DMS 273 treated with DMSO at 0.1 percent for 48 hours (cell line): ENCODE measurements at regions not wholly inside any gene's neighbourhood (a gene's known extent, or its start where the extent isn't known, plus 50 kb on each side); places are given as distances from the start of the nearest gene placed in this dataset.
A peak's percentile ranks its signal among the peaks of the same experiment; 100 is the strongest.
"Not testable (repeated sequence)": the region's sequence is repeated elsewhere in the genome, so short reads cannot be mapped to it uniquely, and the experiment has no call there.

Experiments used
- DNase-seq: peaks from one replicate; lab custom pipeline; 2025; lab: John Stamatoyannopoulos, UW

DNA sequence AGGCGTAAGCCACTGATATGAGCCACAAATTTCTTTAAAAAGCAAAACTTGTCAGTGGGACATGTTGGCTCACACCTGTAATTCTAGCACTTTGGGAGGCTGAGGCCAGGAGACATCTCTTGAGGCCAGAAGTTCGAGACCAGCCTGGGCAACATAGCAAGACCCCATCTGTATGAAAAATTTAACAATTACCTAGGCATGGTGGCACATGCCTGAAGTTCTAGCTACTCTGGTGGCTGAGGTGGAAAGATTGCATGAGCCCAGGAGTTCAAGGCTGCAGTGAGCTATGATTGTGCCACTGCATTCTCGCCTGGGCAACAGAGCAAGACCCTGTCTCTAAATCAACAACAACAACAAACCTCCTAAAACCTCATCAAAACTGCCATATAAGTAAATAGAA lies 147.6 kb upstream of the BARHL2 start:
- no peak for DNase-seq

DNA sequence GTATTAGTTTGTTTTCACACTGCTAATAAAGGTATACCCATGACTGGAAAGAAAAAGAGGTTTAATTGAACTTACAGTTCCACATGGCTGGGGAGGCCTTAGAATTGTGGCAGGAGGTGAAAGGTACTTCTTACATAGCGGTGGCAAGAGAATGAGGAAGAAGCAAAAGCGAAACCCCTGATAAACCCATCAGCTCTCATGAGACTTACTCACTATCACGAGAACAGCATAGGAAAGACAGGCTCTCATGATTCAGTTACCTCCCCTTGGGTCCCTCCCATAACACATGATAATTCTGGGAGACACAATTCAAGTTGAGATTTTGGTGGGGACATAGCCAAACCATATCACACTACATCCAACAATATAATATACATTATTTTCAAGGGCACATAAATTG lies 145.7 kb upstream of the BARHL2 start:
- no peak for DNase-seq

DNA sequence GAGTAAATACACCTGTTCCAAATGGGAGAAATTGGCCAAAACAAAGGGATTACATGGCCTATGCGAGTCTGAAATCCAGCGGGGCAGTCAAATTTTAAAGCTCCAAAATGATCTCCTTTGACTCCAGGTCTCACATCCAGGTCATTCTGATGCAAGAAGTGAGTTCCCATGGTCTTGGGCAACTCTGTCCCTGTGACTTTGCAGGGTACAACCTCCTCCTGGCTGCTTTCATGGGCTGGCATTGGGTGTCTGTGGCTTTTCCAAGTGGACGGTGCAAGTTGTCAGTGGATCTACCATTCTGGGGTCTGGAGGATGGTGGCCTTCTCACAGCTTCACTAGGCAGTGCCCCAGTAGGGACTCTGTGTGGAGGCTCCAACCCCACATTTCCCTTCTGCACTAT lies 144.3 kb upstream of the BARHL2 start:
- not testable (repeated sequence) for DNase-seq

DNA sequence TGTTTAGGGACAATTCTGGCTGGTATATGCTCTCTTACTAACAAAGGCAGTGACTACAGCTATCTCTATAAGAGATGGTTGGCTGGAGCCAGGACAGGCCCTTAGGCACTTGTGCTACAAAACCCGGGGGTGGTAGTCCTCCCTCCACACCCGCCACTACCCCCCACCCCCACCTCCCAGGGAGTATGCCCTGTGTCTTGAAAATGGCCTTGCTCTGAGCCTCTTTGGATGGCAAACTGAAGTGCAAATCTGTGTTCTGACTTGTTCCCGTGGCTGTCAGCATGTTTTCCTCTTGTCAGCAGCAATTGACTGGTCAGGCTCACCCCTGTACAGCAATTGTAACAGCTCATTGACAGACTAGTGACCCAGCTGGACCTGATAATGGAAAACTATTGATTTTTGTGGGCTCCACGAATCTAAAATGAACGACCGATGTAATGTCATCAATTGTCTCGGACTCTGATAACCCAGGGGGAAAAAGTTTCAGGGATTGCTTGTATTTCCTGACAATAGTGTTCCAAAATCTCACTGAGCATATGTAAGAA lies 139.4 kb upstream of the BARHL2 start:
- no peak for DNase-seq

DNA sequence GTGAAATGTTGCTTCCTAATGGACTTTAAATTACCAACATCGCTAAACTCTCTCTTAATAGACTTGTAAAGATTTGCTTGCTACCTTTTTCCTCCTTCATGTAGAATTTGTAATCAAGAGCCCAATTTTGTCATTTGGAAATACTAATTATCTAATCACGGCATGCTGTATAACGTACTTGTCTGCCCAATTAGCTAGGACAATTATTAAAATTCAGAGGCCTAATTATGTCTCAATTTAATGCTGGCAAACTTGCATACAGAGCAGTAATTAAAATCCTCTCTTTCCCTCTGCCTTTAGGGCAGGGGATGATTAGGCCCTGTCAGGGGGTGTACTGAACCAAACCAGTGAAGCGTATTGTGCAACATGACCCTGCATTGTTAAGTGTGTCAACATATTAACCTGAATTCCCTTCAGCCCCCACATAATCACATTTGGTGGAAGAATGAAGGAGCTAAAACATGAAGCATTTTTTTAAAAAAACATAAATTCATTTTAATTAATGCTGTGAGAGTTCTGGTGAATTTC lies 137.4 kb upstream of the BARHL2 start:
- no peak for DNase-seq

DNA sequence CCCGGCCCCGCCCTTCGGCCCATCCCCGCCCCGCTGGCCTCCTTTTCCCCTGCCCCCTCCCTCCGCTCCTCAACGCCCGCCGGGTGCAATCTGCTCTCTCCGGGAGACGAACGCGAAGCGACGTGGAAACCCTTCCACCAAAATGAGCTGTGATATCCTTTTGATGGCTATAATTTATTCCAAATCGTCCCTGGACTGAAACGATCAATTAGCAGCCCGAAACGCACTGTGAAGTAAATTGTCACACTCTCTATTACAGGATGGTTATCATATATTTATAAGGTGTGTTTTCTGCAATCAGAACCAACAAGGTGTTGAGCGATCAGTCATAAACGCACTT lies 134.6 kb upstream of the BARHL2 start:
- DNase-seq = no peak

DNA sequence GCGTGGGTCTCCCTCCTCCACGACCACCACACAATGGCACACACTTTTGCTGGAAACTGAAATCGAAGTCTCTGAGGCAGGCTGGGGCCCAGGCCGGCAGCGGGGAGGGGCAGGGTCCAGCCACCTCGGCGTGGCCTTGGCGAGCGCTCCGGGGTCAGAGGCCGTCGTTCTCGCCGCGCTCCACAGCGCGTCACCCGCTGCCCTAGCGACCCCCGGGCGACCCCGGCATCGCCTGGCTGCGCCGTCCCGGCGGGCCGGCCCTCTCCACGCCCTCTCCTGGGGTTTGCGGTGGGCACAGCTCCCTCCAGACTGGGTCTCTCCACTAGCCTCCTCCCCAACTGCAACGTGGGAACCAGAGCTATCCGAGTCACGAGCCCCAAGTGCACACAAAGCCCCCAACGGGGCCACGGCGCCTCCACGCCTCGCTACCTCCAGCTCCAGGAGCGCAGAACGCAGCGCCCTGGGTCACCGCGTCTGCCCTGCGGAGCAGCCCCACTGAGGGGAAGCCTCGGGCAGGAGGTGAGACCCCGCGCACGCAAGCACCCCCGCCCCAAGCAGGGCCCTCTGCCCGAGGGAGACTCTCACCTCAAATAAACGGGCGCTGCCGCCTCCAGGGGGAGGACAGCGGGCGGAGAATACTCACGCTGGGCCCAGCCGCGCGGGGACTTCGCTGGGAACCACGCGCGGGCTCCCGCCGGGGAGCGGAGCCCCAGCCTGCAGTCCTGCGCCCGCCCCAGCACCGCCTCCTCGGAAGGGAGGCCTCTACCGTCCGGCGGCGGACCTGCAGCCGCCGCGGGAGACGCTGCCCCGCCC lies 134.0 kb upstream of the BARHL2 start:
- peak; percentile 50 for DNase-seq

DNA sequence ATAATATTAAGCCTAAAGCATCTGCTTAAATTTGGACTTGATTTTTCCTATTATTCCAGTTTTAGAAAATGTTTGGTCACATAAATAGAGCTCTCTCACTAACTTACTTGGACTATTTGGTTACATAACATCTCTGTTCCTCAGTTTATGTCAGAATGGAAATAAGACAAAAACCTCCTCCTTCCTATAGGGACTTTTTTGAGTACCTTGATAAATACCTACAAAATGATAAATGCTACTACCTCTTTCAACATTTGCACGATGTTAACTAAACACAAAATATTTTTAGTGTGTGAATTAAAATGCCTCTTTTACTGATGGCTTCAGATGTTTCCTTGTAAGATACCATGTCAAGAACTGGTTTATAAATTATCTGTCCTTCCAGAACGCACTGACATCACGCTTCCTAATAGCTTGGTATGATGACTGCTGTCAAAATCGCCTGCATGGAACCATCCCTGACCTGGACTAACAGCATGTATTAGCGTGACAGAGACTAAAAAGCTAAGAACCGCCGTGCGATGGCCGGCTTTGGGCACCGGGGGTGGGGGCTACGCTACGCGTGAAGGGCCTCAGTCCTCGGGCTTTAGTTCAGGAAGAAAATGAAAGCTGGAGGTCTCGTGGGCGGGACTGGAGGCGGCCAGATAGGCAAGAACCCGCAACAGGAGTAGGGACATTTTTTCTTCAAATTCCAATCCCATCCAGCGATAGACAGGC lies 133.2 kb upstream of the BARHL2 start:
- no peak for DNase-seq

DNA sequence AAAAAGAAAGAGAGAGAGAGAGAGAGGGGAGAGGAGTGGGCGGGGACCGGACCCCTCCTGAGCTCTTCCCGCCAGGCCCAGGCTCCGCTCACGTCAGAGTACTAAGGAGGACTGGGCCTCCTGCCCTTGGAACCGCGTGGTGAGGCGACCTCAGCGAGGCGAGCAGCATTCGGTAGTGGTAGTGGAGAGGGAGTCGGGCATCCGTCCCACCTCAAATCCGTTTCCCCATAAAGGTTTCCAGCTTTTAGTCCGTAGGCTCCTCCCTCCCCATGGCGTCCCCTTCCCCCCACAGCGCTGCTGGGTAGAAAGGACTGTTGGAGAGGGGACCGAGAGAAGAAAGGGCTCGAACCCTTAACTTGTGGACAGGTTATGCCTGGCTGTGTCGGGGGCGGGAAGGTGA lies 124.4 kb upstream of the BARHL2 start:
- no peak for DNase-seq

DNA sequence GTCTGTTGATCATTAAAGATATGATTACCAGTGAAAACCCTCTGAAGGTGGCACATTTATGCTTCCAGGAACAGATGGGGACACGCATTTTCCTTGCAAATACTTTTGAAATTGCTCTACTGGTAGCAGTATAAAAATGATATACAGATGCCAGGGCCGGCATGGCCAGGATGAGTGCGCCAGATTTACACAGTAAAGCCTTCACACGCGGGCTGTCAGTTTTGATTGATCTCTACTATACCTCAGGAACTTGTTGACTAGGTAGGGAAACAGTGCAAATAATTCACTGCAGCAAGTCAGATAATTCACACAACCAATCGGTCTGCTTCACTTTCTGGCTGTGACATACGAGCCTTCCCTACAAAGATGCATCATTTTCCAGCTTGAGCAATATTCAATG lies 123.2 kb upstream of the BARHL2 start:
- no peak for DNase-seq

DNA sequence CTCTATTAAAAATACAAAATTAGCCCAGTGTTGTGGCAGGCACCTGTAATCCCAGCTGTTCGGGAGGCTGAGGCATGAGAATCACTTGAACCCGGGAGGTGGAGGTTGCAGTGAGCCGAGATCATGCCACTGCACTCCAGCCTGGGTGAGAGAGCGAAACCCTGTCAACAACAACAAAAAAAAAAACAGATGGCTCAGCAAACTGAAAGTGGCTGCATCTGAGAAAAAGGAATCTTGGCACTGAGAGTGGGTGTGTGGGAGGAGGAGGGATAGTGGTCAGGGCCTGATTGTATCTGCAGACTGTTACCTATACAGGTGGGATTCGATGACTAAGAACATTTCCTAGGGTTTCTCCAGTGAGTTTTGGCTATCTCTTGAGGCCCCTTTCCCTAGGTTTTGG lies 122.2 kb upstream of the BARHL2 start:
- no peak for DNase-seq

DNA sequence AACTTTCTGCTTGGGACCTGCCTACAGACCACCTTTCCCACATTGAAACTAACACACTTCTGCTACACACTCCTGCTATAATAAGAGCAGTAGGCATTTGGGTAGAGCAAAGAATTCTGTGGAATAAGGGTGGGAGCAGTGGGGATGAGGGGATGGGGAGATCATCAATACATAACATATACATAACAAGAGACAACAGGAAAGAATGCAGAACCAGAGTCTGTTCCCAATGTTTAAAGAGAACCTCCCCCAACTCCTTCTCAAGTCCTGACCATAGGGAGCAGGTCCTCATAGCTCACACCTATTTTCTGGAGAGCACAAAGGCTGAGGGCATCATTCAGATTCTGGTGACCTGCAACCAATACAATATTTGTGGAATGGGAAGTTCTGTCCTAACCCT lies 121.6 kb upstream of the BARHL2 start:
- DNase-seq = no peak

DNA sequence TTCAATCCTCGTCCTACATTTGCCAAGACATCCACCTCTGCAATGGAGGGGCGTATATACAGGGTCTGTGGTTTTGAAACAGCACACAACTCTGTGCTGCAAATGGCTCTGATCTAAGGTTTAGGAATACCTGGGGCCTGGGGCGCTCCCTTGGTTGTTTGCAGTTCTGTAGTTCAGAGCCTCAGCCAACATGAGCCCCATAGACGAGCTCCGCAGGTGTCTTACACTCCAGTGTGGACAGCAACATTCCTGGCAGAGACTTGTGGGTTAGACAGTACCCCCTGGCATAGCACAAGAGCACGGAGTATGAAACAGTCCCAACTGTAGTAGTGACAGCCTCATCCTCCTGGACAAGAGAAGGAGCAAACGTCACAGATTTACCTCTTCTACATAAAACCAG lies 120.3 kb upstream of the BARHL2 start:
- no peak for DNase-seq

DNA sequence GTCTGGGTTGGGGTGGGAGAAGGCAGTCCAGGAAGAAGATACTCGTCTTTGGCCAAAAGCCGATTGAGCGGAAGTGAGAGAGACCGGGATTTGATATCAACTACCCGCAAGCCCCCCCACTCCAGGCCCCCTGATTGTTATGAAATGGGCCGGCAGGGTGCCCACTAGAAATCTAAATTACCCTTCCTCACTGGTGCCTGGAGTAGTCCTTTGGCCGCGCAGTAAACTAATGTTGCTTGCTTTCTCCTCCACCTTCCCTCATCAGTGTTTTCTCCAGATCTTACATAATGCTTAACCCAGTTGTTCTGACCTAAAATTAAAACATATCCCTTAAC lies 119.2 kb upstream of the BARHL2 start:
- no peak for DNase-seq

DNA sequence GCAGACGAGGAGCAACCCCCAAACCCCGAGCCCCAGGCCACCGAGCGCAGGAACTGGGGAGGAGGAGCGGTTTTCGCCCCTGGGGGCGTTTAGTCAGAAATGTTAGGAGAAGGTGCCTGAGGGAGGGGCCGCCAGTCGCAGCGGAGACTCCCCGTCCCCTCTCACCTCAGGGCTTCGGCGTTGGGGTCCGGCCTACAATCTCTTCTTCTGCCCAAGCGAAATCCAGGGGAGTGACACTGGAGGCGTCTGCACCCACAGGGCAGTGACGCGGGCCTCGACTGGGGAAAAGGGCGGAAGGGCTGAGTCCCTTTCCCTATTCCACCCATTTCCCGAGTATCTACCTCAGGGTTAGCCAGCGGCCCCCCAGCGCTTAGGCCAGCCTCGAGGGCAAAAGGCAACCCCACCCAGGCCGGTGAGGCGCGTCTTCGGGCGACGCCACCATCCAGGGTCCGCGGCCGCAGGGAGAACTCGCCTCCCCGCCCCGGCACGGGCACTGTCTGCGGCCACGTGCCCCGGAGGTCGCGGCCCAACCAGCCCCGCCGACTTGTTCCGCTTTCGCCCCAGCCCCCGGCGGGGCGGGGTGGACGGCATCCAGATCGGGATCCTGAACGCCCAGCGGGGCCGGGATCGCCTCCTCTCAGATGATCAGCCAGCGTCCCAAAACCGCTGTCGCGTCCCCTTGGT lies 118.7 kb upstream of the BARHL2 start:
- no peak for DNase-seq

DNA sequence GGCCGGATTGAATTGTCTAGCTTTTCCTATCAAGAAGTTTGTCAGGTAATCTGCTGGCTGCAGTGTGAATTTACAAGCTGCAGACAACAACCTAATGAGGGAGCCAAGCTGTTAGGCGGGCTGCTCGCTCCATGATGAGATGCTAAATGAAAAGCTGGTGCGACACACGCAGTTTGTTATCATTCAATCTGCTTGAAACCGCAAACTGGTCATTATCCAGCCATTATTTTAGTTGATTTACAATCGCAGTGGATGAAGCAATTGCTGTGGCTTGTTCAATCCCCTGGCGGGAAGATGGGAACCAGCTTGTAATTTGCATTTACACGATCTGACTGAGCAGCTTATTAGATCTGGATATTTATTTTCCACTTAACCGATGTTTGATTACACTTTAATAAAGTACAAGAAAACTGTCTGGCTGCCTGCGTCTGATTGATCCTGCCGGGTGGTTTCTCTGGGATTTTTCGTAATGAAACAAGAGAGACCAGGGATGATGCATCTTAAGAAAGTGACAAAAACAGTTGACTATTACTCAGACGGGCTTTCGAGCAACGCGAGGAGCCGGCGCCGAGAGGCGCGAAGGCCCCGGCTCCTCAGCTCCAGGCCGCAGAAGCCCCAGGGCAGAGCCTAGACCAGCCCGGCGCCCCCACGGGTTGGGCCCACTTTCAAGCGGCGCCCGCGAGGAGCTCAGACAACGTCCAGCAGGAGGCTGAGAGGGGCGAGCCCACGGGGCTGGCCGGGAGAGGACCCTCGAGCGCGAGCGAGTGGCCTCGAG lies 118.0 kb upstream of the BARHL2 start:
- DNase-seq = peak; percentile 76

DNA sequence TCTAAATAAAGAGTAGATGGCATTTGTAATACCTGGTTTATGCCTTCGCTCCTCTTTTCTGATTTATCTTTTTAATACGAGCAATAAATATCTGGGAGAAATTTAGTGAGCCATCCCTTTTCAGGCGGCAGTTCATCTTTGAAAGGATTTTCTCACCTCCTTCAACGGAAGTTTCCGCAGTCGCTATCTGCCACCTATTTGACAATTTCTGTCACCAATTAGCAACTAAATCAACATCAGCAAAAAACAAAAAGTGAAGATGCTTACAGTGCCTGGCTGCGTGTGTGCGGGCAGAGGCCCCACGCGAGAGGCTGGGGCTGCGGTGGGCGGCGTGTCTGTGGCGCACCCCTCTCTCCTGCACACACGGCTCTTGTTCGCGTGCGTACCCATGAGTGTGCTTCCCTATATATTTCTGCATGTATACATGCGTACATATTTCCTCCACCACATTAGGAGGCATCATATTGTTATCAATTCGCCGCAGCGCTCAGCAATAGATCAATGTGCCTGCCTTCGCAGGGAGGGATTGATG lies 117.3 kb upstream of the BARHL2 start:
- no peak for DNase-seq

DNA sequence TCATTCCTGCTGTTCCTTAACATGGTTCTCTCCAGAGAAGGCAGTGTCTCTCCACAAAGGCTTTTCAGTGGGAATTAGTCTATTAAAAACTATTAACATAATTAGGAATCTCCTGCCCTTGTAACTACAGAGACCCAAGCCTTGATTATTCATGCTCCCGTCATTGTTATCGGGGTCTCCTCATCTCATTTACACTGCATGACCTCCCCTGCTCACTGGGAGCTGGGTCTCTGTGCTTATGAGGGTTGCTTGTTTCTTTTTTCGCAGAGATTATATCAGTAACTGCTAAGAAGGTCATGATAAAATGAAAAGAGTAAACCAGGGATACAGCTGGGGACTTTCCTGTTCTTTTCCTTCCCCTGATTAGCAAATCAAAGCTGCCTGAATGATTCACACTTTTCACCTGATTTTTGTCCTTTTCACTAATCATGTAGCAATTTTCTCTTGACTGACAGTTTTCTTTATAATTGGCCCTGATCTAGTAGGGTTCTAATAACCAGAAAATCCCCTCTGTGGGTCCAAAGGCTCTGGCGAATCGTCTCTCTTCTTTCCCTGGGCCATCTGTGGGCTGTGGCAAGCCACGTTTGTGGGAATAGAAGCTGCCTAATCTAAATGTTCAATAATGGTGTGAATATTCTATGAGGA lies 116.5 kb upstream of the BARHL2 start:
- DNase-seq = no peak

DNA sequence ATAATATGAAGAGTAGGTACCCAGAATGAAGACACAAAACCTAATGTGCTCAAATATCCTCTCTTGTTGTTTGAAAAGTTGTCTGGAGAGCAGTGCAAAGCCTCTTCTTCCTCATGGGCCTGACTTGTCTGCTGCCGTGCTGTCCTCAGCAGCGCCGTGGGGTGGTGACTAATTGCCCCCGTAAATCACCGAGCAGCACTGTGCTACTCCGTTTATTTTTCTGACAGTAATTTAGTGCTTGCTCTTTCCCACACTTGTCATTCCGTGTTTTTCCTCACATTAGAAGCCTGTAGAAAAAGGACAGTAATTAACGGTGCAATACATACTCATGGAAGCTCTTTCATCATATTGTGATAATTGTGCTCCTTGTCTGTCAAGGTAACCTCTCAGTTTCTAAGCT lies 114.8 kb upstream of the BARHL2 start:
- no peak for DNase-seq

DNA sequence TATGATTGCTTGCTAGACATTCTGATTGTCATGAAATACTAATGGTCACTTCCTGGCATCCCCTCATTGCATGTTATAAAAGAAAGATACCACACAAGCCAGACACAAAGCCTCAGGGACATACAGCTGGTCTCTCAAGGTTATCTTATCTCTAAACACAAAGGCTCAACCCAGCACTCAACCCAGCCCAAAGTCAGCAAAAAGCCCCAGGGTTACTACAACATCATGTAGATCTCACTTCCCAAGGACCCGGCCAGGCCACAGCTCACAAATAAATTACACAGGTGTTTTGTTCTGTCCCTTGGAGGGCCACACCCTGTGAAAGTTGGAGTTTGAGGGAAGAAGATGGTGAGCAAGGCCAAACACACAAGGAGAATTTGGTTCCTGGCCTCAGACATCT lies 109.7 kb upstream of the BARHL2 start:
- DNase-seq = no peak

DNA sequence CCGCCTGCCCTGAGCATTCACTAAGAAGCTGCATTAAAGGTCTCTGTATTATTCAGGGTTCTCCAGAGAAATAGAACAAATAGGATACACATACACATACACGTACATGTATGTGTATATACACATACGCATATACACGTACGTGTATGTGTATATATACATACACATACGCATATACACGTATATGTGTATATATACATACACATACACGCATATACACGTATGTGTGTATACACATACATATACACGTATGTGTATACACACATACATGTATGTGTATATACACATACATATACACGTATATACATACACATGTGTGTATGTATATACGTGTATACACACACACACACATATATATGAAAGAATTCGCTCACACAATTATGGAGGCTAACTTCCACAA lies 108.9 kb upstream of the BARHL2 start:
- no peak for DNase-seq
